HG03025 (cell line): ENCODE measurements at regions not wholly inside any gene's neighbourhood (a gene's known extent, or its start where the extent isn't known, plus 50 kb on each side); places are given as distances from the start of the nearest gene placed in this dataset.

ENCODE experiments used
- ATAC-seq: cut with Tn5 transposase; IDR thresholded peaks from one replicate; pipeline ENCODE4 v1.9.1; 2021; ENCODE audit warnings: mild to moderate bottlenecking, moderate library complexity; ENCODE audit not compliant: unreplicated experiment, low FRiP score

DNA sequence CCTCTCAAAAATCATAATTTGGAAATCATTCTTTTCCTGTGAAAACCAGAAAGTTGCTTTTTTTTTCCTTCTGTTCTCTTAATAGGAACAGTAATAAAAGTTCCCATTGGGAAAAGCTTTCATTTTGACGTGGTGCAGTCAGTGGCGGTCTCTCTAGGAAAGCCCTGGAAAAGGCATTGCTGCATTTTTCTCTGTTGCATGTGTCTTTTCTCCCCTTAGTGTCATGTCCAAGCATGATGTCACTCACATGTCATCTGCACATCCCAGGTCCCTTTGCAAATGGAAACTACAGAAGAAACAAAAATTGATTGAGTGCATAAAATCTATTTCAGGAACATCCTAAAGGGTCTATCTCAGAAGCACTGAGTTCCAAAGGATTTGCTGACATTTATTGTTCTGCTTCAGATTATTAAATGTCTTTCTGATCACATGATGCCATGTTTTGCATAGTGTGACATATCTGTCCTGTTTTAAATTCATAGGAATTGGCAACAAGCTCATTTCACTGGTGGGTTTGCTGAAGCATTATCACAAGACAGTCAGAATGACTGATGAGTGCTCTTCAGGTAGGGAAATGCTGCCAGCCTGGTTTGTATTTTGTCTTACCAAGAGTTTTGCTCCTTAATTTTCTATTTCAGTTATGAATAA is 208.7 kb downstream of the SOX4 start:
- no peak for ATAC-seq

DNA sequence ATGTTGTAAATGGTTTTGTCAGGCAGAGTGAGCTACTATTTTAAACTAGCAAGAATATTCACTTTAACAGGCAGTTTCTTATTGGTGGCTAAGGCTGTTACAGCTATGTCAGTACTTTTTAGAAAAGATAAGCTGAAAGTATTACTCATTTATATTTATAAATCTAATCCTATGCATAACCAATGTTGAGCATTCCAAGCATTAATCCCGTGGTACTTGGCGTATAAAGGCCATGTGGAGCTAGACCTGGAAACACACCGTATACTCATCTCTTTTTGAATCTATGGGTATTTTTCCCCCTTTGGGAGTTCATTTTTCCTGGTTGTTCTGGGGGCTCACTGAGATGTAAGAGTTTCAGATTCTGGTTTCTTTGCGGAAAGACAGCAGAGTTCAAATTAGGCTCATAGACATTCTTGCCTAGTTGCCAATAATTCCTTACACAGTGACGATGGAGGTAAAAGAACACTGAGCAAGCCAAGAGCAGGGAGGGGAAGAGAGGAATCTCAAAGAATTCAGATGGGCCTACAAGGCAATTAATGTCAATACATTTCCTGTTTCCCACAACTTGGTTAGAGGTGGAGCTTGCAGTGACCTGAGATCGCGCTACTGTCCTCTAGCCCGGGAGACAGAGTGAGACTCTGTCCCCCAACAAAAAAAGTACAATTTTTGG is 211.5 kb downstream of the SOX4 start:
- ATAC-seq, result no peak

DNA sequence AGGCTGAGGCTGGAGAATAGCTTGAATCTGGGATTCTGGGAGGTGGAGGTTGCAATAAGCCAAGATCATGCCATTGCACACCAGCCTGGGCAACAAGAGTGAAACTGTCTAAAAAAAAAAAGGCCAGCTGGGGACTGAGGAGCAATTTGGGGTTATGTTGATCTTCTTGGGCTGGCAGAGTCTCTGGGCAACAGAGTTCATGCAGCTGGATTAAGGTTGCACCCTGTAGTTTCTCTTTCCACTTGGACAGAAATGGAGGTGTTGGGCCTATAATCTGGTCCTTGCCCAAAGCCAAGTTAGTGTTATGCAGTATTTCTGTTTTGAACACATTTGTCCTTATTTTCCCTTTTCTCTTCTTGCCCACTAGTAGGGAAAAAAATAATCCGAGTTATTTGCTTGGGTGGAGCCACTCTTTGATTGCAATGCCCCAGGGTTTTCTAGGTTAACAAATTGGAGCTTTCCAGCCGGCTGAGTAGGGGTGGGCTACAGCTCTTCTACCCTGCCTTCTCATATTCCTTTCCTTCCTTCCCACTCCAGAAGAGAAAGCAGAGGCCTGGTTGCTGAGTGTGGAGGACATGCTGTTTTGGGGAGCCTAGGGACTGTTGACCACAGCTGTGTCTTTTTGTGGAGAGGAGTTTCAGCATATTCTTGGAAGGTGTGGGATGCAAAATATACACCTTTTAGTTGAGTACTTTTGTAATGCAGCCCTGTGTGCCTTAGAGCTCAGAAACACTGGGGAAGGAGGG is 213.9 kb downstream of the SOX4 start:
- ATAC-seq, result no peak

DNA sequence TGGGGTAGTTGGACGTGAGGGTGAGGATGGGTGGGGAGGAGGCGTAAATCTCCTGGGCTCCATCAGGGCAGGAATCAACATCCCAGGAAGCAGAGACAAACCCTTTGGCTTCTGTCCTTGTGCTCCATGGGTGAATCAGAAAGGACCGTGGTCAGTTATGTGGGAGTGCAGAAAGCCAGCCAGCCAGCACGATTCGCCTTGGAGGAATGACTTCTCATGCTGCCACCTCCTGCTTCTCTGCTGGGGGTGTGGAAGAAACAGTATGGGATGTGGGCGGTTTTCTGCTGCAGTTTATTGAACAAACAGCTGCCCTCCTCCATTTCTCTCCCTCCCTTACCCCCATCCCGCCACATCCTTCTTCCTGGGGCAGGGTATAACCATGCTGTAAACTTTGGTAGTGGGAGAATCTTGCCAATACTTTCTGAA is 214.5 kb downstream of the SOX4 start:
- ATAC-seq, result no peak

DNA sequence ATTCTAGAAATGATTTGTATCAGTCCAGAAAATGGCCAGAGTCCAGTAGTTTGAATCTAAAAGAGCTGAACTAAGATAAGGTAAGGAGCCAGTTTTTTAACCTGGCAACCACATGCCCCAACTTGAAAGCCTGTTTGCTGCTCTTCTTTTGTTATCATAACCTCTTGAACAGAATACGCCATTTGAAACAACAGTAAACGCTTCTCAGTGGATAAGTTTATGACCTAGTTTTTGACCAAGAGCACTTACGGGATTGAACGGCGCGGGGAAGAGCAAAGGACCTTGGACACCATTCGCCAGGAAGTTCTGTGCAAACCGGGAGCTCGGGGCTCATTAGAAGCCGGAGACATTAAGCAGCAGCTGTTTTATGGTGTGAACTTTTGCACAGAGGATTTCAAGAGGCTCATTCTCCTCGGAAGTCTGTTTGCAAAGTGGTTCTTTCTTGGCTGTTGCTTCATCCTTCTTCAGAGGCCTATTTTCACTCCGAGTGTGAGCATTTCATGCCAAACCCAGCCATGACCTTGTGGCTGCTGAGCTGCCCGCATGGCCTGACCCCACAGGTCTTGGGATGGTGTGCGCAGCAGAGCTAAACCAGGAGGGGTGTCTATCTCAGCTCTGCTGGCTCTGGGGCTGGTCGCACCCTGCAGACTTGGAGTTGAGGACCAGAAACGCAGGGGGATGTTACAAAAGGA is 215.1 kb downstream of the SOX4 start:
- no peak for ATAC-seq

DNA sequence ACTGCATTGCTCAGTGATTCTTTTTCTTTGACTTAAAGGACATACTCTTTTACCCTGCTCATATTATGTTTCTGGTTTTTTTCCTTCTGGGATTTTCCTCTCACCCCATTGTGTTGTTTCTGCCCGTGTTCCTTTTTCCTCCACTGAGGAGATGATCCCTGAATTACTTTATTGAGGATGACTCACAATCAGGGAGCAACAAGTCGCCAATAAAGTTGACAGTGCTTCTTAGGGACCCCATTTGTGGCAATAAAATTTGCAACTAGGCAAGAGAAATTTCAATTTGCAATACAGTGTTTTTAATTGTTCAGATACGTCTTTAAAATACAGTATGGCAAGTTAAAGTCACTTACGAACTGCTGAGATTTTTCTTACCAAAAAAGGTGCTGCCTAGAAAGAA is 217.9 kb downstream of the SOX4 start:
- no peak for ATAC-seq

DNA sequence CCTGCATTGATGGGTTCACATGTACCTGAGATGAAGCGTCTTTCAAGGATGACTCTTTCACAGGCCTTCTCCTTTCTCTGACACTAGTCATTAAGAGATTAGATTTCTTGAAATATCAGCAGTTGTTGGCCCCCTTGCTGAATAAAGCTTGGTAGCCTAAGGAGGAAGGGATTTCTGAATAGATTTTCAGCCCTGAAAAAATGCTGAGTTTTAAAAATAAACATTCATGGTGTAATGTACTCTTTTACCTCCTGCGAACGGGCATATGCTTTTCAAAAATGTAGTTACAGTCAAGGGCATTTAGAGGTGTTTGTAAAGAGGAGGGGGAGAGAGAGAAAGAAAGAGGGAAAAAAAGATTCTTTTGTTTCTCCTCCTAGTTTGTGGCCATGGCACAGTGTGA is 222.7 kb downstream of the SOX4 start:
- no peak for ATAC-seq

DNA sequence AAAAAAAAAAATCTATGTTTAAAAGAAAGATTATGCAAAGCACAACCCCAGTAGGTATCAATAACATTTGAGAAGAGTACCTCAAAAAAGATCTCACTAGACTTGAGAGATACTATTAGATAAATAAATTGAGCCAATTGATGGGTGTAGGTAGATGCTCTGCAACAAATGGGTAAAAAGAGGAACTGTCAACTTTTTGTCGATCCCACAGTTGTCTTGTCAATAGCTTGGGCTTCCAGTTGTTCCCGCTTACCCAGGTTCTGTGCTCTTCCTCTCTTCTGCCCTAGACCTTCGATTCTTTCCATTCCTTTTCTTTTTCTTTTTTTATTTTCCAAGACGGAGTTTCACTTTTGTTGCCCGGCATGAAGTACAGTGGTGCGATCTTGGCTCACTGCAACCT is 226.9 kb downstream of the SOX4 start:
- ATAC-seq, result no peak

DNA sequence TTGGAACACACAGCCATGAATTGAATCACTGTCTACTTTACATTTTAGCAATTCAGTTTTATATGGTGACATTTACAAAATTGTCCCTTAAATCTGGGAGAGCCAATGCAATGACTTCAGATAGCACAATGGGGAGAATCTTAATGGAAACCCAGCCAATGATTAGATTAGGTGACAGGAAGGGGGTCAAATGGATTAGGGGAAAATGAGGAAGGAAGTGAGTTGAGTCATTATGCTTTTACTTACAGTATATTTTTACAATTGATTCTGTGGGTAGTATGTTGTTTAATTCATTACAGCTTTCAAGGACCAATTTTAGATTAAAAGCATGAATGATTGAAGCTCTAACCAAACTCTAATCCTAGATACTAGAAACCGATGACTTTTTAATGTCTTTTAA is 229.8 kb downstream of the SOX4 start:
- no peak for ATAC-seq

DNA sequence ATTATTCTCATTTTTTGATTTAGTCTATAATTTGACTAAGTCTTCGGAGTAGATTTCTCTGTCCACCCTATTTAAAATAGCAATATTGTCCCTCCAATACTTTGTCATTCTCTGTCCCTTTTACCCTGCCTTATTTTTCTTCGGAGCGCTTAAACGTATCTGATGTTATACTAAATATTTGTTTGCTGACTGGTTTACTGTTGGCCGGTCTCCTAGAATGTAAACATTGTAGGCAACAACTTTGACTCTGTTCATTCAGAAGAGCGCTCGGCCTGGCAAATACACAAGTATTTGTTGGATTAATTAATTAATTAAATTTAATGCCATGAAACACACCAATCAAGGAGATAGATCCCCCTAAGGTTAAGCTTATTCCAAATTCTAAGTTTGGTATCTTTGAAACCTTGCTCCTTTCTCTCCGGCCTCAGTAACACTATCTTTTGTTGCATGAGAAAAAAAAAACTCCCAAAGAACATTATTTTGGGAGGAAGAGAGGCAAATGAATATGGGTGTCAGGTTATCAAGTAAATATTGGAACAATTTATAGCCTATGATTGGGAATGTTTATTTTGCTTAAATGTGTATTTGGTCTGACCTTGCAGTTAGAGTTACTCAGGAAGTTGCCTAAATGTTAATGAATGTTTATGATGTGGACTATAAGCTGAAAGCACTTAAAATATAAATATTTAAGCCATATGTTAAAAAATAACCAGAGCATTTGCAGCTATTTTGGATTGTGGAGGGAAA is 231.1 kb downstream of the SOX4 start:
- no peak for ATAC-seq

DNA sequence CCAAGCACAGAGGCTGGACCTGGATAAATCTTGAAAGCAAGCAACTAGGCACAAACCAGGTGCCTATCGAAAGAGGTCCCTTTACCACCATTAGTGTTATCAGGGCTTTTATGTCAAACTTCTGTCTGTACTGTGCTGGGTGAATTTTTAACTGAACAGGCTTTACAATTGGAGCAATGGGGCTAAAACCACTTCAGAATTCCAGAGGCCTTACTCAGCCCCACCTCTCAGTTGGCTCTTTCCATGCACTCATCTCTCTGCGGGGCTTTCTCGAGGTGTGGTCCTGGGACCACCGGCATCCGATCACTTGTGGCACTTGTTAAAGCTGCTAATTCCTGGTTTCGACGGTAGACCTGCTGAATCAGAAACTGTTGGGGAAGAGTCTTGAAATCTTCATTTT is 232.5 kb downstream of the SOX4 start:
- ATAC-seq, result no peak

DNA sequence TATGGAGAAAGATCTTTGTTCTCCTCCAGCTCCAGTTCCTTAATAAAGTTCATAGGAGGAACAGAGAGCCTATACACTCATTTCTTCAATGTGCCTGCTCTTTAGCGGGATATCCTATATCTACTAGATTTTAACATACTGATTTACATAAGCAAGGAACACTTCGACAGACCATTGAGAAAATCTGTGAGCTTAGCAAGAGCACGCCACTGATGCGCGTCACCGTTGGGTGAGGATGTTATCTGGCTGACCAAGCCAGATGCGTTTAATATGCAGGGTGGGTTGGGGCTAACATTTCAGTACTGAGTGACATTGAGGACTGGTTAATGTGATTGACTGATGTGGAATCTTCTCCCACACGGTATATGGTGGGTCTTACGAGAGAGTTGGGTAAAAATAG is 233.4 kb downstream of the SOX4 start:
- ATAC-seq, result no peak

DNA sequence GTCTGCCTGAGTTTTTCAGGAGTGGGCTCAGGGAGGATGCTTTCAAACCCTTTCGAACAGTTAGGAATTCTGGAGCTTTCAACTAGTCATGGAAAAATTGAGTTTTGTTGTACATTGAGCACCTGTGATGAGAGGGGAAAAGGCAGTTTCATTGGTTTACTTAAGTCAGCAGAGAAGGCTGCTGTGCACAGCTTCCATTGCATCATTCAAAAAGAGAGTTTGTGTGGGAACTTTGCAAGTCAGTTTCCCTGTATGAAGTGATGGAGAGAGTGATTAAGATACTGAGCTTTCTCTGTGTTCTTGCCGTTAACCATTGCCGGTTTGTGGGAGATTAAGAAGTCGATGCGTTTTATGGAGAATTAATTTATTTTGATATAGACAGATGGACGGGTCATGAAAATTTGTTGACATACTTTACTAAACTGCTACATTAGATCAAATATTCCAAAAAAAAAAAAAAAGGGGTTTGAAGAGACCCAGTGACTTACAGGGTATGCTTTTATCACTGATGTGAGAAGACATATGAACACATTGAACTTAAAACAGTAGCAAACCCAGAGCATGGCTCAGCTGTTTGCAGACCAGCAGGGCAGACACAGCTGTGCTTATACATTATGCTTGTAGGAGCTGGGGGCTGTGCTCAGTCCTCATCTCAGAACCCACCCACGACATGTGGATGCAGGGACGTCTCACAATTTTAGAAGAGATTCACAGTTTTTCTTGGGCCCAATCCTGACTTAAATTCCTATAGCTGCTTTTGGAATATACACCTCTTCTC is 234.1 kb downstream of the SOX4 start:
- ATAC-seq, result no peak

DNA sequence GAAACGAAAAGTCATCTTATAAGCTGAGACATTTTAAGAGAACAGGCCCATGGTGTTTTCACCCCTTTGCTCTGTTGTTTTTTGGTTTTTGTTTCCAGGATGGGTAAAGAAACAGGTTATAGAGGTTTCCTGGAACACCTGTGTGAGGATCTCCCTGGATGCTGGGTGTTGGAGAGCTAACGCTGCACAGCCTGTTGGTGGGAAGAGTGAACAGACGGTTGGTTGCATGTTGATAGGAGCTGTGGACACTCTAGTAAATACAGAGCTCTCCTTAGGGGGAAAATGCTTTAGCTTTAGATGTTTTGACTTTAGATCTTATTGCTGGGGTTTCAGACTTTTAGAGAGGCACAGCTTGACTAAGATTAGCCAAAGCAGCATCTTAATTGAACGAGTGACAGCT is 235.2 kb downstream of the SOX4 start:
- no peak for ATAC-seq

DNA sequence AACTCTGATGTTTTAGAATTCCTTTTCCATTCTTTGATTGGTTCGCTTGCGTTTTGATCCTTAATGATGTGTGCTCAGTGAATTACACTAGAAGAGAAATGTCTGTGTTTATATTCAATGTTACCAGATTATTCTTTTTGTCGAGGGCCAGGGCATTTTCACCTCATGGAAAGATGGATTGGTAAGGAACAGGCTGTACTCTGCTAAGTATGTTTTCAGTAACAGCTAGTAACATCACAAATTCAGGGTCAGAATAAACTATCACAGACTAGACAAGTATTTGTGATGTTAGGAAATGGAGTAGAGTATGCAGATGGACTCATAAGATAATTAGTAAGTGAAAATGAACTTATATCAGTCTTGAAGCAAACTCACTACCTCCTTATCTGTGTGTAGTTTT is 235.6 kb downstream of the SOX4 start:
- ATAC-seq, result no peak

DNA sequence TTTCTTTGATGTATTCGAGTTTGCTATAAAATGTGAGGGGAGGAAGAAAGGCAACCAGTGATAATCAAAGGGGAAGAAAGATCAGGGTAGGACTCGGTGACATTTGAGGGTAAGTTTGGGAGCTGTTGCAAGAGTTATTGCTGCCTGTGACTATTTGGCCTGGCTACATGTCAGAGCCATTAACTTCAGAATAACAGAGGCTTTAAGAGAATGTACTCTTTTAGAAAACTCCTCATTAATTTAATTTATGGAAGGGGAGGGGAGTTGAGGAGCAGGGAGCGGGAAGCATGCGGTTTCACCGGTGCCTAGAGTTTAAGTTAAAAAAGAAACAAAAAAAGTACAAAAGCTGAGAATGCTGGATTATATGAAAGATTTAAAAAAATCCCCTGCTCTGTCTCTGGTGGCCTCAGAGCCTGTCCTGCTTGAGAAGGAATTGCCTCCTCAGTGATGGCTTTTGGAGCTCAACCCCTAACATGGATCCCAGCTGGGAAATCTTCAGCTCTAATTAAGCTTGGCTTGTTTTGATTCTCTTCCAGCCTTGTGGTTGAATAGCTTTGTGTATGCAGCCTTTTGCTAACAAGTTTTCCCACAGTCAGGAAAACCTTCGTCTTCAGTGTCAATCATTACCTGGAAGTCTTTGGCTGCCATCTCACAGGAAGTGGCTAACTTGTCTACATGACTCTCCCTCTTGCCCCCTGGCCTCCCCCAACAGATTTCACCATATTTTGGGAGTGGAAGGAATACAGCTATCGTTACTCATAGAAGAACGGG is 238.2 kb downstream of the SOX4 start:
- no peak for ATAC-seq

DNA sequence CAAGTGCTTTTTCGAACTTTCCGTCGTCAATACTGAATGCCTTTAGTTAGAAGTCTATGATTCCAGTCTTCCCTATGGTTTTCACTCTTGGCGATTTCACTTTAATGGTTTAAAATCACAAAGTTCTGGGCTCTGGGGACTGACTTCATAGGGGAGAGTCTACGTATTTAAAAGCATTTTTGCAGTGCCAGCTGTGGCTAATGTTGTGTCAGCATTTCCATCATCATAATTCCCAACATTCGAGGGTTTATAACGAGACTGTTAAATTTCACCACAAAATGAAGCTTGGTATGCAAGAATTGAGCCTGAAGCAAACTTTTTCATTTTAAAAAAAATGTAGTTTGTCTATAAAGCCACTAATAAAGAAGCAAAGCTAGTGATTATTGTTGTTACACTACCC is 242.7 kb downstream of the SOX4 start:
- ATAC-seq, result no peak

DNA sequence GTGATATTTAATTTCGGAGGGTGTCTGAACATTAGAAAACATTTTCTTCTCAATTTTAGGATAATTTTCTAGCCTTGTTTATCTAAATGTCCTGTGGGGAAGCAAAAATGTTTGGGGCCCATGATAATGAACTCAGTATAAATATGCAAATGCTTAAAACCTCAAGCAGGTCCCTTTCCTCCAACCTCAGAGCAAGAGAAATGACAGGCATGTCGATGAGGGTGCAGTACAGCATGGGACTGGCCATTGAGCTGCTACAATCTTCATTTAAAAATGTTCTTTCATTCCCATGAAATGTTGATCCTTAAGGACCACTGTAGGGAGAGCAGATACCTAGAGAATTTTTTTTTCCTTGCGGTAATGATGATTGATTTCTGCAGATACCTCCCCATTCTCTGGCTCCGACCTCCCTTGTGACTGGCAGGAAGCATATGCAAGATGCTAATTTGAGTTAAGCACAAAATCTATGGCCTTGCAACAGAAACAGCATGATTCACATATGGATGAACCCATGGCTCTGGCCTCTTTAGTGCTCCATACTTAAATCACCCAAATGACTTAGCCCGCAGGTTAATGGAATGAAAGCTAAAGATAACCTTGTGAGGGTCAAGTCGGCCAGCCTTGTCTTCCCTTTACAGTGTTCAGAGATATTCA is 243.3 kb downstream of the SOX4 start:
- ATAC-seq, result no peak

DNA sequence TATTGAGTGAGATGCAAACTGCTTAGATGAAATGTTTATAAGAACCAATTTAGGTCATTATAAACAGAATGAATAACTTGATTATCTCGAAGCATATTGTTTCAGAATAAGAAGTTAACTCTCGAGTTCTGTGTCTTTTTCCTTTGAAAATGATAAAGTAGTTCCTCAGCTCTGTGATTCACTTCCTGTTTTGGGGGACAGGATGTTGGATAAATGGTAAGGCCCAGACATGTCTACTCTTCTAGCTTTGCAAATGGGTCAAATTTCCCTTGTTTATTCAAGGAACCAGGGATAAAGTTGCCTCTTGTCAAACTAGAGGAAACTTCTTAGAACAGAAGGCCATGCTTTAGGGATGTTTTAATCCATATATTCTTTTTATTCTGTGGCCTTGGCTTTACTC is 246.9 kb downstream of the SOX4 start:
- ATAC-seq, result no peak
